ENCODE measurements at regions not wholly inside any gene's neighbourhood (a gene's known extent, or its start where the extent isn't known, plus 50 kb on each side); places are given as distances from the start of the nearest gene placed in this dataset.
A peak's percentile ranks its signal among the peaks of the same experiment; 100 is the strongest.

DNA sequence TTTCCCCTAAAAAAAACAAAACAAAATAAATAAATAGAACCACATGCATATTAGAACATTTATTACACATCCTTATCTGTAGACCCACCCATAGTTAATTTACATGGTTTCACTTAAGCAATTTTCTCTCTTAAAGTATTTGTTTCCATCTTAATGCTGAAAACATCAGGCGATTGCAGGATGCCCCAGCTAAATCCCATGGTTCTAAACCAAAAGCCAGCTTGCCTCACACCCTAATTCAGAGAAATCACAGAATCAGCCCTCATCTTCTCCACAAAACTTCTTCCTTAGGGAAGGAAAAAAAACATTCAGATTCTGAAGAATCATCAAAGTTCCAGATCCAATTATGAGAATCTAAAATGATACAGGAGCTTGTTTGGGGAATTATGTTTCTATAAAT, 67.6 kb upstream of the MTHFD1L start:
- Histone ChIP-seq H3K36me3 (ENCODE audit: control insufficient read depth in 1 of 2, insufficient read depth in 2 of 2, low read length in 2 of 2) (peaks cover 2 to 3% of the 10 kb centered on the region in 2 experiments), H3K4me3 (ENCODE audit: low read depth, low read length) (no peak overlapping the region), H2BK12ac (ENCODE audit: low read length) (no peak overlapping the region), H3K4me1 (ENCODE audit: control insufficient read depth in 1 of 2, insufficient read depth in 2 of 2, low read length in 2 of 2) (no peaks in the 10 kb centered on the region), H3K23ac (ENCODE audit: low read length) (no peak overlapping the region), H3K27ac (ENCODE audit: low read depth, low read length) (no peak overlapping the region), H2AK5ac (ENCODE audit: low read length) (no peak overlapping the region), H2BK5ac (ENCODE audit: low read depth, low read length, poor library complexity) (no peak overlapping the region), H2BK120ac (ENCODE audit: insufficient read depth, low read length, poor library complexity) (no peak overlapping the region), H3K18ac (ENCODE audit: low read length) (no peak overlapping the region), H3K9me3 (ENCODE audit: insufficient read depth, low read depth, low read length) (no peaks in the 10 kb centered on the region), H3K27me3 (ENCODE audit: insufficient read depth, low read length) (no peaks in the 10 kb centered on the region), H2AFZ (ENCODE audit: insufficient read depth, low read length, poor library complexity) (no peak overlapping the region), H3K4me2 (ENCODE audit: low read length) (no peak overlapping the region), H3K9ac (ENCODE audit: low read length) (no peak overlapping the region), H3K79me1 (ENCODE audit: low read length) (no peaks in the 10 kb centered on the region), H3K14ac (ENCODE audit: low read length) (no peak overlapping the region), H4K91ac (ENCODE audit: low read depth, low read length) (no peak overlapping the region), H4K8ac (ENCODE audit: low read depth, low read length) (no peak overlapping the region), H3K4ac (ENCODE audit: low read depth, low read length) (no peak overlapping the region), H4K12ac (ENCODE audit: low read depth, low read length) (no peak overlapping the region), H3K79me2 (ENCODE audit: control insufficient read depth, insufficient read depth, low read length, poor library complexity) (no peaks in the 10 kb centered on the region)
- DNase-seq: no peak
- no CpG with 5 or more reads among the region's 1 CpG for WGBS (ENCODE audit: extremely low coverage, insufficient coverage, insufficient read length)

DNA sequence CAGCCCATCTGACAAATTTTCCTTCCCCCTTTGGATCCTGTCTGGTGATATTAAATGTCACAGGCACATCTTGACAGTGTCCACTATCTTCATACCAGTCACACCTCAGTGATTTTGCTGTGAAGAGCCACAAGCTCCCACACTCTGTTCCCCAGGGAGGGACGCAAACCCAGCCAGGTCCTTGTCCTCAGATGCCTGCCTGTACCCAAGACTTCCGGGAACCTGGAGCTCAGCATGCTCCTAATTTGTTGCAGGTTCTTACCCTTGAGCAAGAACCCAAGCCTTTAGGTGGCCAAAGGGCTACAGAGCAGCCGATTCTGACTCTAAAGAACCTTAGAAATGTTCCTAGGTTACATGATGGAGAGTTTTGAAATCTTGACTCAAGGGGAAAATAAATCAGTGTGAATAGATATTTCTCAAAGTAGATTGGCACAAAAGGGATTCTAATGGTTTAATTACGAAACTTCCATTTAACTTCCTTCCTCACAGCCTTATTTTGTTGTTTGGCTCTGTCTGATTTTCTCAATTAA, 66.2 kb upstream of the MTHFD1L start:
- H3K27me3 ChIP-seq (ENCODE audit: insufficient read depth, low read length): no peaks in the 10 kb centered on the region
- H3K79me1 ChIP-seq (ENCODE audit: low read length): no peaks in the 10 kb centered on the region
- no peak overlapping the region for H3K23ac ChIP-seq (ENCODE audit: low read length)
- no peak overlapping the region for H2BK5ac ChIP-seq (ENCODE audit: low read depth, low read length, poor library complexity)
- no peak overlapping the region for H3K27ac ChIP-seq (ENCODE audit: low read depth, low read length)
- no peak overlapping the region for H4K8ac ChIP-seq (ENCODE audit: low read depth, low read length)
- no peak overlapping the region for H2AK5ac ChIP-seq (ENCODE audit: low read length)
- no peak overlapping the region for H3K4me2 ChIP-seq (ENCODE audit: low read length)
- H3K79me2 ChIP-seq (ENCODE audit: control insufficient read depth, insufficient read depth, low read length, poor library complexity): no peaks in the 10 kb centered on the region
- DNase-seq: no peak
- H3K9me3 ChIP-seq (ENCODE audit: insufficient read depth, low read depth, low read length): no peaks in the 10 kb centered on the region
- H4K12ac ChIP-seq (ENCODE audit: low read depth, low read length): no peak overlapping the region
- no peak overlapping the region for H3K4me3 ChIP-seq (ENCODE audit: low read depth, low read length)
- no CpG with 5 or more reads among the region's 4 CpGs for WGBS (ENCODE audit: extremely low coverage, insufficient coverage, insufficient read length)
- no peak overlapping the region for H3K14ac ChIP-seq (ENCODE audit: low read length)
- H3K4ac ChIP-seq (ENCODE audit: low read depth, low read length): no peak overlapping the region
- no peak overlapping the region for H2BK120ac ChIP-seq (ENCODE audit: insufficient read depth, low read length, poor library complexity)
- H4K91ac ChIP-seq (ENCODE audit: low read depth, low read length): no peak overlapping the region
- H3K9ac ChIP-seq (ENCODE audit: low read length): no peak overlapping the region
- H2AFZ ChIP-seq (ENCODE audit: insufficient read depth, low read length, poor library complexity): no peak overlapping the region
- no peak overlapping the region for H3K18ac ChIP-seq (ENCODE audit: low read length)
- no peaks in the 10 kb centered on the region for H3K4me1 ChIP-seq (ENCODE audit: control insufficient read depth in 1 of 2, insufficient read depth in 2 of 2, low read length in 2 of 2)
- H2BK12ac ChIP-seq (ENCODE audit: low read length): no peak overlapping the region
- peaks cover 2 to 3% of the 10 kb centered on the region in 2 experiments for H3K36me3 ChIP-seq (ENCODE audit: control insufficient read depth in 1 of 2, insufficient read depth in 2 of 2, low read length in 2 of 2)

DNA sequence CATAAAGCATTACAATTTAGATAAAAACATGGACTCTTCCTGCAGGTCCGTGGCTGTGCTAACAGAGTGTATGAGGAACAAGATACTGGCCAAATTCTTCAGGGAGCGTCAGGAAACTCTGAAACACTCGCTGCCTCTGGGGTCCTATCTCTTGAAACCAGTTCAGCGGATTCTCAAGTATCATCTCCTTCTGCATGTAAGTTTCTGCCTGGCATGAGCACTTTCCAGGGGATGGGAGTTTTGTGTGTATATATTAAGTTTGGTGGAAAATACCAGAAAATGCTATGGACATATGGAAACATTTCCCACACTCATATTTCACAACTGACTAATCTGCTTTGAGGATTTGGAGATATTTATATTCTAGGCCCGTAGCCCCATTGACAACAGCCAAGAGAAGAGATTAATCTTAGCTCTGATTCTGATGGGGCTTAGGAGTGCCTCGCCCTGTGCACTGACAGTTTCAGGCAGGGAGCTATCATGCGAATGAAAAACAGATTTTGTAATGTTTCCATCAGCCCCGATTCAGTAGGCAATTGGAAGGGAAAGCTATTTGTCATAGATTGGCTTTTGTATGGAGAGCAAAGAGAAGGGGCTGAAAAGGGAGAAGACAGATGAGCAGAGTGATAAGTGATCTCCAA, 64.7 kb upstream of the MTHFD1L start:
- no peak overlapping the region for H2AFZ ChIP-seq (ENCODE audit: insufficient read depth, low read length, poor library complexity)
- H2BK12ac ChIP-seq (ENCODE audit: low read length): no peak overlapping the region
- H3K4ac ChIP-seq (ENCODE audit: low read depth, low read length): no peak overlapping the region
- H4K12ac ChIP-seq (ENCODE audit: low read depth, low read length): no peak overlapping the region
- peaks cover 3 to 5% of the 10 kb centered on the region in 2 experiments for H3K36me3 ChIP-seq (ENCODE audit: control insufficient read depth in 1 of 2, insufficient read depth in 2 of 2, low read length in 2 of 2)
- no peaks in the 10 kb centered on the region for H3K79me2 ChIP-seq (ENCODE audit: control insufficient read depth, insufficient read depth, low read length, poor library complexity)
- DNase-seq: no peak
- no peak overlapping the region for H4K91ac ChIP-seq (ENCODE audit: low read depth, low read length)
- no peaks in the 10 kb centered on the region for H3K79me1 ChIP-seq (ENCODE audit: low read length)
- H3K23ac ChIP-seq (ENCODE audit: low read length): no peak overlapping the region
- no peak overlapping the region for H3K4me3 ChIP-seq (ENCODE audit: low read depth, low read length)
- no peak overlapping the region for H4K8ac ChIP-seq (ENCODE audit: low read depth, low read length)
- no peaks in the 10 kb centered on the region for H3K27me3 ChIP-seq (ENCODE audit: insufficient read depth, low read length)
- H3K4me1 ChIP-seq (ENCODE audit: control insufficient read depth in 1 of 2, insufficient read depth in 2 of 2, low read length in 2 of 2): no peaks in the 10 kb centered on the region
- H3K14ac ChIP-seq (ENCODE audit: low read length): no peak overlapping the region
- H2BK120ac ChIP-seq (ENCODE audit: insufficient read depth, low read length, poor library complexity): no peak overlapping the region
- H2BK5ac ChIP-seq (ENCODE audit: low read depth, low read length, poor library complexity): no peak overlapping the region
- no peak overlapping the region for H2AK5ac ChIP-seq (ENCODE audit: low read length)
- H3K18ac ChIP-seq (ENCODE audit: low read length): no peak overlapping the region
- H3K9me3 ChIP-seq (ENCODE audit: insufficient read depth, low read depth, low read length): no peaks in the 10 kb centered on the region
- no peak overlapping the region for H3K9ac ChIP-seq (ENCODE audit: low read length)
- WGBS (ENCODE audit: extremely low coverage, insufficient coverage, insufficient read length): no CpG with 5 or more reads among the region's 8 CpGs
- H3K27ac ChIP-seq (ENCODE audit: low read depth, low read length): no peak overlapping the region
- no peak overlapping the region for H3K4me2 ChIP-seq (ENCODE audit: low read length)

DNA sequence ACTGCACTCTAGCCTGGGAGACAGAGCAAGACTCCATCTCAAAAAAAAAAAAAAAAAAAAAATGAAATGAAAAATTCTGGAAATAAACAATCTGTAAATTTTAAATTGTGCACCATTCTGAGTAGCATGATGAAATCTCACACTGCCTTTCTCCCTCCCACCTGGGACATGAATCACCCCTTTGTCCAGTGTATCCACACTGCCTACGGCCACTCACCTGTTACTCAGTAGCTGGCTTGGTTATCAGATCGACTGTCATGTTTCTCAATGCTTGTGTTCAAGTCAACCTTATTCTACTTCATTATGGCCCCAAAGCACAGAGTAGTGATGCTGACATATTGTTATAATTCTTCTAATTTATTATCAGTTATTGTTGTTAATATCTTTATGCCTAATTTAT, 58.7 kb upstream of the MTHFD1L start:
- no peak overlapping the region for H3K4ac ChIP-seq (ENCODE audit: low read depth, low read length)
- no peak overlapping the region for H3K4me2 ChIP-seq (ENCODE audit: low read length)
- H2BK12ac ChIP-seq (ENCODE audit: low read length): no peak overlapping the region
- no peak overlapping the region for H4K12ac ChIP-seq (ENCODE audit: low read depth, low read length)
- H3K14ac ChIP-seq (ENCODE audit: low read length): no peak overlapping the region
- H2AK5ac ChIP-seq (ENCODE audit: low read length): no peak overlapping the region
- no peak overlapping the region for H3K9ac ChIP-seq (ENCODE audit: low read length)
- H3K79me2 ChIP-seq (ENCODE audit: control insufficient read depth, insufficient read depth, low read length, poor library complexity): no peaks in the 10 kb centered on the region
- no peak overlapping the region for H3K18ac ChIP-seq (ENCODE audit: low read length)
- H2BK120ac ChIP-seq (ENCODE audit: insufficient read depth, low read length, poor library complexity): no peak overlapping the region
- no peak overlapping the region for H2AFZ ChIP-seq (ENCODE audit: insufficient read depth, low read length, poor library complexity)
- no peak overlapping the region for H3K27ac ChIP-seq (ENCODE audit: low read depth, low read length)
- no peaks in the 10 kb centered on the region for H3K79me1 ChIP-seq (ENCODE audit: low read length)
- H3K4me3 ChIP-seq (ENCODE audit: low read depth, low read length): no peak overlapping the region
- peak in 1 of 2 donors; percentile 72 for DNase-seq
- H4K8ac ChIP-seq (ENCODE audit: low read depth, low read length): no peak overlapping the region
- no CpG with 5 or more reads among the region's 2 CpGs for WGBS (ENCODE audit: extremely low coverage, insufficient coverage, insufficient read length)
- peaks cover 4 to 9% of the 10 kb centered on the region in 2 experiments for H3K36me3 ChIP-seq (ENCODE audit: control insufficient read depth in 1 of 2, insufficient read depth in 2 of 2, low read length in 2 of 2)
- H2BK5ac ChIP-seq (ENCODE audit: low read depth, low read length, poor library complexity): no peak overlapping the region
- no peaks in the 10 kb centered on the region for H3K27me3 ChIP-seq (ENCODE audit: insufficient read depth, low read length)
- H3K23ac ChIP-seq (ENCODE audit: low read length): no peak overlapping the region
- H3K4me1 ChIP-seq (ENCODE audit: control insufficient read depth in 1 of 2, insufficient read depth in 2 of 2, low read length in 2 of 2): no peaks in the 10 kb centered on the region
- peaks cover 1% of the 10 kb centered on the region for H3K9me3 ChIP-seq (ENCODE audit: insufficient read depth, low read depth, low read length)
- no peak overlapping the region for H4K91ac ChIP-seq (ENCODE audit: low read depth, low read length)
